ENCODE measurements at regions not wholly inside any gene's neighbourhood (a gene's known extent, or its start where the extent isn't known, plus 50 kb on each side); places are given as distances from the start of the nearest gene placed in this dataset.

- TF ChIP-seq, protein P1, sequence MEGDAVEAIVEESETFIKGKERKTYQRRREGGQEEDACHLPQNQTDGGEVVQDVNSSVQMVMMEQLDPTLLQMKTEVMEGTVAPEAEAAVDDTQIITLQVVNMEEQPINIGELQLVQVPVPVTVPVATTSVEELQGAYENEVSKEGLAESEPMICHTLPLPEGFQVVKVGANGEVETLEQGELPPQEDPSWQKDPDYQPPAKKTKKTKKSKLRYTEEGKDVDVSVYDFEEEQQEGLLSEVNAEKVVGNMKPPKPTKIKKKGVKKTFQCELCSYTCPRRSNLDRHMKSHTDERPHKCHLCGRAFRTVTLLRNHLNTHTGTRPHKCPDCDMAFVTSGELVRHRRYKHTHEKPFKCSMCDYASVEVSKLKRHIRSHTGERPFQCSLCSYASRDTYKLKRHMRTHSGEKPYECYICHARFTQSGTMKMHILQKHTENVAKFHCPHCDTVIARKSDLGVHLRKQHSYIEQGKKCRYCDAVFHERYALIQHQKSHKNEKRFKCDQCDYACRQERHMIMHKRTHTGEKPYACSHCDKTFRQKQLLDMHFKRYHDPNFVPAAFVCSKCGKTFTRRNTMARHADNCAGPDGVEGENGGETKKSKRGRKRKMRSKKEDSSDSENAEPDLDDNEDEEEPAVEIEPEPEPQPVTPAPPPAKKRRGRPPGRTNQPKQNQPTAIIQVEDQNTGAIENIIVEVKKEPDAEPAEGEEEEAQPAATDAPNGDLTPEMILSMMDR (IDR thresholded peaks at IDR 0.05; ENCODE audit: borderline replicate concordance, insufficient read depth, low read depth, low read length) = no peak
- no peak overlapping the region for H3K4me3 ChIP-seq (ENCODE audit: low read depth, low read length)
These were observed 172.9 kb upstream of the LRIG3 start for GRCh38 chr12:59093073-59093772.

- TF ChIP-seq, protein P1 (IDR thresholded peaks at IDR 0.05; ENCODE audit: borderline replicate concordance, insufficient read depth, low read depth, low read length) = no peak
These were observed 168.4 kb upstream of the LRIG3 start for GRCh38 chr12:59088673-59089072.

DNA sequence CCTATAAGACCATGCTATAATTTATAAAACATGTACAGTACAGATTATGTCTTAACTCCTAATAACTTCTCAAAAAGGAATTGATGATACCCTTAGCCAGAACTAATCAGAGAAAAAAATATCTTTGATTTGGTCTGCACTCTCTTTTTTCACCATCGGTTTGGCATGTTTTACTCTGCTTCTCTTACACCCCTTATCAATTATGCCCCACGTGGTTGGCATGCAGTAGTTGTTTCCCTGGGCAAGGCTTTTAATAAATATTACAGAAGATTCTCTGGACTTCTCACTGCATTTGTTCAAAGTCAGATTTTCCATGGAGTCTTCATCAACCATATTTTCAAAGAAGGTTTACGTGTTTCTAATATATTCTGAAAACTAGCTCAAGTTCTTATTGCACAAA is 167.4 kb upstream of the LRIG3 start:
- TF ChIP-seq, protein P1 (IDR thresholded peaks at IDR 0.05; ENCODE audit: borderline replicate concordance, insufficient read depth, low read depth, low read length) = no peak
- no peak overlapping the region for H3K4me3 ChIP-seq (ENCODE audit: low read depth, low read length)

More at GRCh38 chr12:59088673-59089072, 168.4 kb upstream of the LRIG3 start:
- H3K4me3 ChIP-seq (ENCODE audit: low read depth, low read length) = no peak overlapping the region

- TF ChIP-seq, protein P1 (IDR thresholded peaks at IDR 0.05; ENCODE audit: borderline replicate concordance, insufficient read depth, low read depth, low read length) = no peak
- no peak overlapping the region for H3K4me3 ChIP-seq (ENCODE audit: low read depth, low read length)
These were observed 166.9 kb upstream of the LRIG3 start for GRCh38 chr12:59087077-59087673.

- TF ChIP-seq, protein P1 (IDR thresholded peaks at IDR 0.05; ENCODE audit: borderline replicate concordance, insufficient read depth, low read depth, low read length) = no peak
- no peak overlapping the region for H3K4me3 ChIP-seq (ENCODE audit: low read depth, low read length)
These were observed 165.8 kb upstream of the LRIG3 start for GRCh38 chr12:59086126-59086525.

GRCh38 chr12:59085690-59086089 is 165.4 kb upstream of the LRIG3 start:
- no peak overlapping the region for H3K4me3 ChIP-seq (ENCODE audit: low read depth, low read length)
- TF ChIP-seq, protein P1 (IDR thresholded peaks at IDR 0.05; ENCODE audit: borderline replicate concordance, insufficient read depth, low read depth, low read length) = no peak
